TTC549 (cell line): ENCODE measurements at regions not wholly inside any gene's neighbourhood (a gene's known extent, or its start where the extent isn't known, plus 50 kb on each side); places are given as distances from the start of the nearest gene placed in this dataset.

ENCODE experiments used
- FAIRE-seq: peaks from 2 replicates; lab custom pipeline; 2012; peaks lifted over from hg19 to GRCh38; lab: Jason Lieb, UNC

- no peak for FAIRE-seq
Observed at GRCh38 chr1:220983877-220984635, 104.8 kb downstream of the HLX start.

GRCh38 chr1:220990427-220991339 is 111.4 kb downstream of the HLX start:
- no peak for FAIRE-seq

DNA sequence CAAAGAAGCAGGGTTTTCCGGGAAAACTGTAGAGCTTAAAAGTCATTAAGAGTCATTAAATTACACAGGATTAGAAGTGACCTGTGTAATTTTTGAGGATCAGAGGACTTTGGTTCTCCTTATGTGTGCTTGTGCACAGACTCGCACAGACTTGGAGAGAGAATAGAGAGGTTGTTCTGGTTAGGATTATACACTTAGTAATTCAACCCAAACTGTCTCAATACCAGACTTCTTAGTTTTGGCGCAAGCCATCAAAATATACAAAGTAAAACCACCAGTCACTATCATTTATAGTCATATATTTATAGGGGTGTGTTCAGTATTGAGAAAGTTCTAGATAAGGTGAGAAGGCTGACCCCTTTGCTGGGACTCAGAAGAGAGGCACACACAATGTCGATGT is 112.3 kb downstream of the HLX start:
- no peak for FAIRE-seq

DNA sequence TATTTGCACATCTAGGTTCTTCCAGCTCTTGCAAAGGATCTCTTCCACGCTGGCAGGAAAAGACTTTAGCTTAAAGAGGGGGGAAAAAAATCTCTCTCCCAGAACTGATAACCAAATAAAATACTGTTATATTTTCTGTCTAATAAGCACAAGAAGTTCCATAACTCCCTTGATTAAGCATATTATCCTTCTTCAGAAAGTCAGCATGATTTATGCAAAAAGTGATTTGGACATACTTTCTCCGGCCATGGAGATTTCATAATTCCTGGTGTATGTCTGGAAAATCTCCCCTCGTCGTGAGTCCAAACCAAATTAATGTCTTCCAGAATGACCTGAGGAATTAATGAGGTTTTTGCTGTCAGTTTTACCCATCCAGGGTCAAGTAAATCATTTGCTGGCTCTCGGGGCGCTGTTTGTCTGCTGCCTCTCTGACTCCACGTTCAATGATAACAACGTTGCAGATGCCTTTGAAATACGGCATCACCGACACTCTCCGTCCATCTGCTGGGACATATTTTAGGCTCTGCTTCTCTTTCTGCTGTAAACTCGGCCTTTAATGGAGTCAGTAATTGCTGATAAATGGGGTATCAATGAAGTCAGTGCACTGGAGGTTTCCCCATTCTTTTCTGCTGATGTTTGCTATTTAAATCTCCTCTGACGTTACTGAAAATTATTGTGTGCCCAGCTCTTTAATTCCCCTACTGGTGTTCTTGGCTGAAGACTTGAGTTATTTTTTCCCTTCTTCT is 112.9 kb downstream of the HLX start:
- no peak for FAIRE-seq

DNA sequence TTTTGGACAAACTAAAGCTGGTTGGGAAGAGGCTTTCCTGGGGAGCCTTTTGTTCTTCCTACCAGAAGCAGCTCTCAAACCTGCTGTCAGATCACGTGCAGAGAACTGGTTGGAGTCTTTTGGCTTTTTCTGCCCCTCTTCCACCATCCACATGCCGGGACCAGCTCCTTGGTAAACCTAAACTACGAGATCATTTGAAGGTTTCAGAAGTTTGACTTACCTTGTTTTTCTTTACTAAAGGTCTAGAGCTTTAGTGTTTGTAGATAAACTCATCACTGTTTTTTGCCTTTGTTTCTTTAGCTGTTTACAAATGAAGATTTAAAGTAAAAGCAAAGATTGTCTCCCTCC is 113.4 kb downstream of the HLX start:
- FAIRE-seq: no peak

- FAIRE-seq: no peak
Observed at GRCh38 chr1:220994671-220995070, 115.4 kb downstream of the HLX start.

- FAIRE-seq: no peak
Observed at GRCh38 chr1:220997791-220998190, 118.5 kb downstream of the HLX start.

- no peak for FAIRE-seq
Observed at GRCh38 chr1:220999872-221000863, 120.9 kb downstream of the HLX start.

GRCh38 chr1:221001167-221001566 is 121.9 kb downstream of the HLX start:
- FAIRE-seq: no peak

- FAIRE-seq: no peak
Observed at GRCh38 chr1:221002601-221003000, 123.4 kb downstream of the HLX start.

DNA sequence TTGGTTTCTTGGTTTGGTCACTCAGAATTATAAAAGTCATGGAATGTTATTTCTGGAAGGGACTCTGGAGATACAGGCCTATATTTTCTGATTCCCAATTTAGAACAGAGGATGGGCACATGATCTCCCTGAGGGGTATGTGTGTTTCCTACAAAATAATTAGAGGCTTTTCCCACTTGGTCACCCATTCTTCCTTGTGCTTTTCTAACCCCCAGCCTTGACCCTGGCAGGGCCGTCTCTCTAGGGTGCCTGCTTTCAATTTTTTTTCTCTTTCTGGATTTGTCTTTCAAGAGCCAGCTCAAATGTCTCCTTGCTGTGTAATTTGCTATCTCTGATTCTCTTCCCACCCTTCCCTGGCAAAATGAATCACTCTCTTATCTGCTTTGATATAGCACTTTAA is 131.9 kb downstream of the HLX start:
- no peak for FAIRE-seq

DNA sequence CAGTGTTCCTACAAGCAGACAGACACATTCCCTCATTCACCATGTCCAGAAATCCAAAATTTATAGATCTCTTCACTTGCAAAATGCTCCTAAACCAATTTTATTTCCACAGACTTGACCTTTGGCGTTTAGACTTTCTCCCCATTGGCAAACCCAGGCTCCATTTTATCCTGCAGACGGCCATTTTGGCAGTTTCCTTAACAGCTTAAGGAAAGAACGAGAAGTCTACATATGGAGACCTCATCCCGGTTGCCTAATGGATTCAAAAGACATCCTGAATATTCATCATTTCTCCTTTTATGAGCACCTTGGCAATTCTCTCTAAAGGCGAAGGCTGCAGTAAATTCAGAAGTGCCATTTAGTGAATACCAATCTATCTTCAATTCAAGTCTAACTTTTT is 132.9 kb downstream of the HLX start:
- FAIRE-seq: no peak

DNA sequence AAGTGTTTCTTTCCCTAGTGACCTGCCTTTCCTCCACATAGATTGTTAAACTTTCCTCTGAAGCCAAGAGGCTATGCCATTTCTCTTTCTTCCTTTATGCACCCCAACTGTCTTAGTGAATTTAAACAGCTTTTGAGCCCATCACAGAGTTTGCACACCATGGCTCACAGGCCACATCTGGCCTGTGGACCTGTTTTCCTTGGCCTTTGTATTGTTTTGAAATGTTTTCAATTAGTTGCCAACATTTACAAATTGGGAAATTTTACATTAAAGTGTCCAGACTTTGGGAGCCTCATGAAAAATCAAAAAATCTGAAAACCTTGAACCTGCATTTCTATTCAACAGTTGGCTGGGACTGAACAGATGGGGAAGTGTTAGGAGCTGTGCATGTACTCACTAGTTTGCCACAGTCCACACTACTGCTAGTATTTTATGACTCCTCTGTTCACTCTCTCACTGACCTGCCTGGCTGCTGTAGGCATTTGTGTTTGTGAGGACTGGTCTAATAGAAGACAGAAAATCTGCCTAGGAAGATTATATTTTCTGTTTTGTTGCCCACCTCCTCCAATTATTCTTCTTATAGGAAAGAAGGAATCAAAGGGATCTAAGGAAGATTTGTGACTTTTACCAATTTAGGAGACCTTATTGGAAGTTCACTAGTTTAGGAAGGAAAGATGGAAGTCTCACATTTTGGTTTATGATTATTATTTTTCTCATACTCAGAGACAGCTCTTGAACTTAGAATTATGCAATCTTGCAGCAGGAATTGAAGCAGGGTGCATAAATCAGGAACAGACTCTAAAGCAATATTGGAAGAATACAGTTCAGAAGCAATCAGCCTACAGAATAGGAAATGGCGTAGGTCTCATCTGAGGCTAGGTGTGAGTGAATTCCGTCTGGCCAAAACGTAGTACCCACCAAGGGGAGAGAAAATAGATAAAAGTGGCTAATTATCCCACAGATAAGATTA is 134.7 kb downstream of the HLX start:
- no peak for FAIRE-seq

- FAIRE-seq: no peak
Observed at GRCh38 chr1:221015159-221015790, 136.0 kb downstream of the HLX start.

DNA sequence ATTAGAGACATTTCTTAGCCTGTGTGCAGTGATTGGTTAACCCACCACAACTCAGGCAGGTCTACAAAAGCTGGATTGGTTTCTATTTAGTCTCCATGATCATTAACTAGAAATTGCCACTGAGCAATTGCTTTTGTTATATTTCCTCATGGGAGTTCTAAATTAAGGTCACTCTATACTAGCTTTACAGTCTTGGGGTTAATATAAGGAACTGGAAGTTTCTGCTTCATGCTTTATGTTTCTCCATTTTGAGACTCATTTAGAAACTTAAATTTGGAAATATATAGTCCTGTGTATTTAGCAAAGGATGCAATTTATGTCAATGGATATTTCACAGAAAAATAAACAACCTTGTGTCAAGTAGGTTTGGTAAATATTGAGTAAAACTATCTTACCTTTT is 137.5 kb downstream of the HLX start:
- FAIRE-seq: no peak

DNA sequence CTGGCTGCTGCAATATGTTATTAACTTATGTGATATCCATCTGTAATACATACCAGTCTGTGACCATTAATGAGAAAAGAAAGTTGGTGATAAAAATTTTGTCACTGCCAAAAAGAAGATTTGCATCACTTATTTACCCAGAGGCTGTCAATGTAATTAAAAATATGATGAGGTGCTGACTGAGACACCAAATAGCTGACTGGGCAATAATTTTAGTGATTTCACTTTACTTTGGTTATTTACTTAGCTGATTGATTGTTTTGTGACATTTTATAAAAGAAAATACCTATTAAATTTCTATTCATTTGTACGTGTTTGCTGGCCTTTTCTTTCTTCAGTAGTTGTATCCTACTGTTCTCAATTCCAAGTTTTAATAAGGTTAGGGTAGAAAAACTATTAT is 139.2 kb downstream of the HLX start:
- no peak for FAIRE-seq

GRCh38 chr1:221022331-221022730 is 143.1 kb downstream of the HLX start:
- FAIRE-seq: no peak

DNA sequence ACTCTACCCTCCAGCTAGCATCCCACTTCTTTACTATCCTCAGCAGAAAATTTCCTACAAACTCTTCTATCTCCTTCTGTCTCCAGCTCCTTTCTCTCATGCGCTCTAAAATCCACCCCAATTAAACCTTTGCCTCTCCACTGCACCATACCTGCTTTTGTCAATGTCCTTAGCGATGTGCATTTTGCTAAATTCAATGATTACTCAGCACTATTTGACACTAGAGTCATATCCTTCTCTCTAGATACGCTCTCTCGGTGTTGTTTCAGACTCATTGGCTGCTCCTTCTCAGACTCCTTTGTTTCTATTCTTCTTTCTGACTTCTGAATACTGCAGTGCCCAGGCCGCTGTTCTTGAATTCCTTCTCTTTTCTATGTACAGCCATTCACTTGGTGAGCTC is 144.2 kb downstream of the HLX start:
- no peak for FAIRE-seq

DNA sequence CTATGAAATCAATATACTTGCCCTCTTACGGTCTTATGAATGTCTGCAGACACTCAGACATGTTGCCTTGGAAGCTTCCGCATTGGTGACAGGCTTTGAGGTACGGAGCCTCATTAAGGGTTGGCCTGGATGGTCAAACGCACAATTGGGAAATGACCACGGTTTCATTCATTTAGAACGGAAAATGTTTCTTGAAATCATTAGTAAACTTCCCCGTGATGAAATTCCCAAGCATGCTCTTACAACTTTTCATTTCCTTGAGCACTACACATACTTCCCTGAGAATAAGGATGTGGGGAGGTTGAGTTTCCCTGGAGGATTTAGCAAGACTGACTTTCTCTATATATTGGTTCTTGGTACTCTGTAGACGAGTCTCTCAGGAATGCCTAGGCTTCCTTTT is 146.3 kb downstream of the HLX start:
- no peak for FAIRE-seq

GRCh38 chr1:221025956-221026355 is 146.7 kb downstream of the HLX start:
- no peak for FAIRE-seq
